Spleen (tissue), 11 donors: ENCODE measurements at regions not wholly inside any gene's neighbourhood (a gene's known extent, or its start where the extent isn't known, plus 50 kb on each side); places are given as distances from the start of the nearest gene placed in this dataset.

Source experiments
- DNase-seq: peaks from one replicate; pipeline ENCODE4 v3.0.0-alpha.2; 2020
- H3K27ac ChIP-seq, 8 donors: fragments of 200-600 bp; sonication (generic) in 7 of 8; 1 replicate in 4 of 8; 2 replicates in 4 of 8; pipeline versions ENCODE4 v1.5.0 to v1.8.0; 2016 to 2021; ENCODE audit warnings: inconsistent platforms in 4 of 8, mild to moderate bottlenecking in 4 of 8, moderate library complexity in 1 of 8
- H3K27me3 ChIP-seq, 7 donors: fragments of 200-600 bp; sonication (generic) in 6 of 7; replicated peaks in 1 of 7; 1 replicate in 4 of 7; 2 replicates in 3 of 7; pipeline versions ENCODE4 v1.5.0 to v1.8.0; 2016 to 2021; ENCODE audit warnings: inconsistent platforms in 3 of 7, mild to moderate bottlenecking in 1 of 7
- H3K36me3 ChIP-seq, 6 donors: fragments of 200-600 bp; sonication (generic) in 5 of 6; 1 replicate in 4 of 6; 2 replicates in 2 of 6; pipeline versions ENCODE4 v1.5.0 to v1.8.0; 2016 to 2021; ENCODE audit warnings: inconsistent platforms in 2 of 6
- H3K4me1 ChIP-seq, 6 donors: fragments of 200-600 bp; sonication (generic) in 5 of 6; 1 replicate in 3 of 6; 2 replicates in 3 of 6; pipeline versions ENCODE4 v1.5.0 to v1.8.0; 2016 to 2021; ENCODE audit warnings: inconsistent platforms in 3 of 6
- H3K4me3 ChIP-seq, 8 donors: fragments of 200-600 bp; sonication (generic) in 7 of 8; 1 replicate in 4 of 8; 2 replicates in 4 of 8; pipeline versions ENCODE4 v1.5.0 to v1.8.0; 2016 to 2021; ENCODE audit warnings: inconsistent platforms in 4 of 8, mild to moderate bottlenecking in 4 of 8, moderate library complexity in 2 of 8
- H3K9me3 ChIP-seq, 8 donors: fragments of 200-600 bp; sonication (generic) in 7 of 8; 1 replicate in 4 of 8; 2 replicates in 4 of 8; pipeline versions ENCODE4 v1.5.0 to v1.8.0; 2016 to 2021; ENCODE audit warnings: inconsistent platforms in 4 of 8
- CTCF ChIP-seq, 11 experiments: fragments of 200-600 bp in 7 of 11; fragments of 450-650 bp in 4 of 11; sonication (generic) in 4 of 11; IDR thresholded peaks in 8 of 11; conservative IDR thresholded peaks in 3 of 11; 1 replicate in 7 of 11; 2 replicates in 4 of 11; pipeline versions ENCODE4 v1.4.0 to v1.8.0; 2016 to 2021; ENCODE audit warnings: antibody characterized with exemption in 11 of 11, inconsistent platforms in 4 of 11, mild to moderate bottlenecking in 1 of 11
- POLR2A ChIP-seq, 3 donors: fragments of 450-650 bp; IDR thresholded peaks; one replicate each; pipeline ENCODE4 v1.5.1; 2017; ENCODE audit warnings: antibody characterized with exemption in 3 of 3, mild to moderate bottlenecking in 1 of 3
- POLR2AphosphoS5 ChIP-seq, 3 donors: sonication (generic); formaldehyde crosslinking; IDR thresholded peaks; one replicate each; pipeline ENCODE4 v1.5.1; 2017; ENCODE audit warnings: antibody characterized with exemption in 3 of 3
- WGBS, 5 donors: extraction: QIAGEN DNeasy Blood & Tissue Kit in 3 of 5; methylation state at CpG; one replicate each; pipeline versions ENCODE4 v1.1.5 to v1.1.7; 2013 to 2018; 5-methylcytosine and 5-hydroxymethylcytosine counted together
- intact Hi-C: fragments of 100-400 bp; cut with DNase I; formaldehyde crosslinking; loops from one replicate; pipeline ENCODE4 v1.15.0; 2023; ENCODE audit warnings: low total_unique reads
- donor health status: healthy with polysubstance abuse.
- donor health status: DM: no; HTN: no; CAD: no; lungs with moderate emphysema.
- donor health status: DM: no; HTN: no; CAD: no.
- donor health status: Bipolar disorder and iron deficiency.
- donor health status: healthy.
- donor health status: DM: no; HTN: no; CAD: no.
- donor health status: DM: yes; HTN: yes; CAD: no.

- Histone ChIP-seq H3K27me3 (no peaks in the 10 kb centered on the region), H3K4me1 (no peaks in the 10 kb centered on the region), H3K27ac (no peak overlapping the region), H3K4me3 (no peak overlapping the region), H3K9me3 (no peaks in the 10 kb centered on the region), H3K36me3 (no peaks in the 10 kb centered on the region)
- no peak for TF ChIP-seq POLR2AphosphoS5 (IDR thresholded peaks at IDR 0.05)
- intact Hi-C loops = no loop called here
- DNase-seq = no peak
These were observed 1479.5 kb upstream of the PCDH7 start for GRCh38 chr4:29240641-29241040.

DNA sequence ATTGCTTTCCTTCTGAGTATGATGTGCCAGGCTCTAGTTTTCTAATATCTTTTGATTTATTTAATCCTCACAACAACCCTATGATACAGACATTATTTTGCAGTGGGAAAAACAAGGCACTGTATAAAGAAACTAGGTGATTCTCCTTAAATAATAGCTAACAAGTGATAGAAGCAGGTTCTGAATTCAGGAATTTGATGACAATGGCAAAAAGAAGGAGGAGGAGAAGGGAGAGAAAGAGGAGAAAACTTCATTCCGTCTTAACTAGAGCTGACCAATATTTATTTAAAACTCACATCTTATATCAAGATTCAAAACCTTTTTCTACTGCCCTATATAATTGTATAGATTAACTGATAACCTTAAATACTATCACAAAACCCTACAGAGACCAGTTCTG, 1477.1 kb upstream of the PCDH7 start:
- no peaks in the 10 kb centered on the region for H3K4me1 ChIP-seq
- H3K9me3 ChIP-seq = peaks cover 0 to 10% (median 0%) of the 10 kb centered on the region in 8 donors
- DNase-seq = no peak
- no peak overlapping the region for H3K27ac ChIP-seq
- TF ChIP-seq POLR2A (IDR thresholded peaks at IDR 0.05) (no peak), CTCF (IDR thresholded peaks at IDR 0.05 in 8 of 11, conservative IDR thresholded peaks at IDR 0.05 in 3 of 11) (no peak), POLR2AphosphoS5 (IDR thresholded peaks at IDR 0.05) (no peak)
- no peaks in the 10 kb centered on the region for H3K36me3 ChIP-seq
- H3K4me3 ChIP-seq = no peak overlapping the region
- H3K27me3 ChIP-seq = no peaks in the 10 kb centered on the region
- 84 to 96% (median 87%) methylated on average over 1 of the region's 1 CpG for WGBS, 5 donors
- intact Hi-C loops = no loop called here

DNA sequence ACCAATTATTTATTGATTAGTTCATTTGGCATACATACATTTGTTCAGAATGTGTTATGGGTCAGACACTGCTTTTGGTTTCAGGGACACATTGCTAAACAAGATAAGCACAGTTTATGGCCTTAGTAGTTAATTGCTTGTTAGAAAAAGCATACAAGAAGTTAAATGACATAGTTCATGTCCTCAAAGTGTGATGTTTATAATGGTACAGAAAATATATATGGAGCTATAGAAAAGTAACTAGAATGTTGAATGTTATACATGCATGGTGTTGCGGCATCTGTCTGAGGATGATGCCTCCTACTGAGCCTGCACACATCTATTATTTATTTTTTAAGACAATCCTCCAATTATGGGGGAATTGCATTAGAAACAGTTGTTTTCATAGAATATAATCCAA, 1476.3 kb upstream of the PCDH7 start:
- no peak overlapping the region for H3K4me3 ChIP-seq
- 83 to 100% (median 97%) methylated on average over 1 of the region's 1 CpG for WGBS, 5 donors

GRCh38 chr4:29259556-29259955, 1460.6 kb upstream of the PCDH7 start:
- Histone ChIP-seq H3K4me1 (no peaks in the 10 kb centered on the region), H3K36me3 (no peaks in the 10 kb centered on the region), H3K4me3 (no peak overlapping the region), H3K9me3 (peaks cover 0 to 38% (median 4%) of the 10 kb centered on the region in 8 donors), H3K27me3 (no peaks in the 10 kb centered on the region), H3K27ac (no peak overlapping the region)
- WGBS, 5 donors = 73 to 85% (median 81%) methylated on average over 2 of the region's 2 CpGs
- no peak for DNase-seq
- TF ChIP-seq POLR2AphosphoS5 (IDR thresholded peaks at IDR 0.05) (no peak), CTCF (IDR thresholded peaks at IDR 0.05 in 8 of 11, conservative IDR thresholded peaks at IDR 0.05 in 3 of 11) (no peak), POLR2A (IDR thresholded peaks at IDR 0.05) (no peak)
- intact Hi-C loops = no loop called here

More for the DNA sequence above, 1476.3 kb upstream of the PCDH7 start:
- H3K36me3 ChIP-seq = no peaks in the 10 kb centered on the region
- no peaks in the 10 kb centered on the region for H3K4me1 ChIP-seq
- H3K9me3 ChIP-seq = peaks cover 0 to 15% (median 0%) of the 10 kb centered on the region in 8 donors
- H3K27ac ChIP-seq = no peak overlapping the region
- H3K27me3 ChIP-seq = no peaks in the 10 kb centered on the region
- no peak for DNase-seq
- TF ChIP-seq CTCF (IDR thresholded peaks at IDR 0.05 in 8 of 11, conservative IDR thresholded peaks at IDR 0.05 in 3 of 11) = no peak
- no peak for TF ChIP-seq POLR2AphosphoS5 (IDR thresholded peaks at IDR 0.05)
- no peak for TF ChIP-seq POLR2A (IDR thresholded peaks at IDR 0.05)
- intact Hi-C loops = no loop called here

DNA sequence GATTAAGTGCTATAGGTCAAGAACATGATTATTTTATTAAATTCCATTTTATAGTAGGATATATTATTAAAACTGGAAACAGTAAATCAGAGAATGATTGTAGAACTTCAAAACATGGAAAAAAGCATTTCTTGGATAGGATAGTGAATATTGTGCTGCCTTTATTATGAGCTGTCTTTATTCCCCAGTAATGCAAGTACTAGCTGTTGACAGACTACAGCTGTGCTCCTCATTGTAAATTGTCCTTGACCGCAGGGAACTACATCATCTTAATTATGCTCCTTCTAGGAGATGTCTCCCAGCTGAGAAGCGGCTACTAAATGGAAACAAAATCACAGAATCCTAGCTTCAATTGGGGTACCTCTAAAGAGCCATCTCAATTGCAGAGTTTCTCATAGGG, 1457.2 kb upstream of the PCDH7 start:
- no peak for DNase-seq
- TF ChIP-seq POLR2AphosphoS5 (IDR thresholded peaks at IDR 0.05) = no peak
- TF ChIP-seq POLR2A (IDR thresholded peaks at IDR 0.05) = no peak
- TF ChIP-seq CTCF (IDR thresholded peaks at IDR 0.05 in 8 of 11, conservative IDR thresholded peaks at IDR 0.05 in 3 of 11) = no peak
- intact Hi-C loops = no loop called here

More for the DNA sequence above, 1457.2 kb upstream of the PCDH7 start:
- no peak overlapping the region for H3K4me3 ChIP-seq
- H3K4me1 ChIP-seq = no peaks in the 10 kb centered on the region
- no peak overlapping the region for H3K27ac ChIP-seq
- no peaks in the 10 kb centered on the region for H3K27me3 ChIP-seq
- no peaks in the 10 kb centered on the region for H3K36me3 ChIP-seq
- WGBS, 5 donors = 77 to 89% (median 79%) methylated on average over 2 of the region's 2 CpGs
- peaks cover 0 to 29% (median 10%) of the 10 kb centered on the region in 8 donors for H3K9me3 ChIP-seq
